HCT116 (cell line): ENCODE measurements at regions not wholly inside any gene's neighbourhood (a gene's known extent, or its start where the extent isn't known, plus 50 kb on each side); places are given as distances from the start of the nearest gene placed in this dataset.

Experiments
- ATAC-seq: fragments of 200-7000 bp; cut with Tn5 transposase; 2 replicates; pipeline ENCODE4 v1.9.1; 2020; ENCODE audit warnings: mild to moderate bottlenecking, moderate library complexity
- BruUV-seq: library from RNA; stranded (reverse); fragments of 400-500 nt; replicated peaks from 2 replicates; lab custom pipeline; 2021; lab: Mats Ljungman, UMichigan
- CTCF ChIA-PET: fragments of 300-600 bp; sonication (Branson Sonifier 250); formaldehyde crosslinking; loops from one replicate; lab custom pipeline; 2021; ENCODE audit warnings: antibody characterized with exemption; lab: Charles Lee
- POLR2A ChIA-PET: fragments of 300-600, 350-600 bp; sonication (Branson Sonifier 250); formaldehyde crosslinking; loops from one replicate; lab custom pipeline; 2021; ENCODE audit warnings: antibody characterized with exemption; lab: Charles Lee
- RAD21 ChIA-PET, 2 experiments: fragments of 300-600 bp; sonication (Branson Sonifier 250); formaldehyde crosslinking; loops; one replicate each; lab custom pipeline; 2023; ENCODE audit warnings: low total read pairs in 2 of 2; ENCODE audit not compliant: uncharacterized antibody in 2 of 2, unreplicated experiment in 2 of 2, low non-redundant PET in 1 of 2; lab: Charles Lee
- DNase-seq: peaks from one replicate; pipeline ENCODE4 v3.0.0-alpha.2; 2010; ENCODE audit warnings: low read depth, low spot score
- H2AFZ ChIP-seq: fragments of 200-600 bp; shearing (Covaris generic), sonication (generic); 2 replicates; pipeline ENCODE4 v1.6.1; 2017; ENCODE audit warnings: low read depth, mixed run types, mixed read lengths, antibody characterized with exemption, low read length; ENCODE audit not compliant: poor library complexity, severe bottlenecking
- H3K27ac ChIP-seq: 2 replicates; pipeline ENCODE4 v1.5.1; 2012; ENCODE audit warnings: low read depth, low read length
- H3K27me3 ChIP-seq: fragments of 200-600 bp; sonication (generic); 2 replicates; pipeline ENCODE4 v1.6.1; 2016; ENCODE audit warnings: mixed run types, low read length, mixed read lengths; ENCODE audit not compliant: insufficient read depth
- H3K36me3 ChIP-seq, 2 experiments: fragments of 200-500 bp in 1 of 2; fragments of 200-600 bp in 1 of 2; sonication (Bioruptor generic) in 1 of 2; sonication (generic) in 1 of 2; 2 replicates each; pipeline versions ENCODE4 v1.5.1 to v1.6.1; 2014 to 2016; ENCODE audit warnings: low read length in 2 of 2, inconsistent platforms in 1 of 2, mixed read lengths in 1 of 2, mixed run types in 1 of 2; ENCODE audit not compliant: insufficient read depth in 2 of 2, control insufficient read depth in 1 of 2
- H3K4me1 ChIP-seq, 2 experiments: fragments of 200-600 bp in 1 of 2; sonication (generic) in 1 of 2; 2 replicates each; pipeline versions ENCODE4 v1.5.1 to v1.6.1; 2012 to 2017; ENCODE audit warnings: low read length in 2 of 2, inconsistent platforms in 1 of 2, mild to moderate bottlenecking in 1 of 2, mixed read lengths in 1 of 2, mixed run types in 1 of 2, moderate library complexity in 1 of 2; ENCODE audit not compliant: insufficient read depth in 2 of 2, control insufficient read depth in 1 of 2
- H3K4me2 ChIP-seq: fragments of 200-600 bp; sonication (generic); 2 replicates; pipeline ENCODE4 v1.6.1; 2017; ENCODE audit warnings: mixed run types, low read length, mixed read lengths
- H3K4me3 ChIP-seq, 2 experiments: fragments of 200-600 bp in 1 of 2; sonication (generic) in 1 of 2; replicated peaks in 1 of 2; 2 replicates each; pipeline ENCODE4 v1.5.1; 2011 to 2016; ENCODE audit warnings: low read length in 2 of 2, control low read depth in 1 of 2, low read depth in 1 of 2, mild to moderate bottlenecking in 1 of 2, mixed read lengths in 1 of 2, mixed run types in 1 of 2
- H3K79me2 ChIP-seq: fragments of 200-600 bp; sonication (generic); 2 replicates; pipeline ENCODE4 v1.6.1; 2017; ENCODE audit warnings: mild to moderate bottlenecking, mixed run types, low read length, moderate library complexity, mixed read lengths; ENCODE audit not compliant: insufficient read depth
- H3K9ac ChIP-seq: fragments of 200-600 bp; sonication (generic); 2 replicates; pipeline ENCODE4 v1.6.1; 2016; ENCODE audit warnings: low read length, mixed read lengths
- H3K9me2 ChIP-seq: fragments of 200-600 bp; sonication (generic), shearing (Covaris generic); 2 replicates; pipeline ENCODE4 v1.6.1; 2017; ENCODE audit warnings: mixed run types, mild to moderate bottlenecking, moderate library complexity; ENCODE audit not compliant: insufficient read depth
- H3K9me3 ChIP-seq, 2 experiments: fragments of 200-500 bp in 1 of 2; fragments of 200-600 bp in 1 of 2; sonication (Bioruptor generic) in 1 of 2; sonication (generic) in 1 of 2; 2 replicates each; pipeline ENCODE4 v1.6.1; 2014 to 2017; ENCODE audit warnings: low read length in 2 of 2, mixed read lengths in 2 of 2, inconsistent platforms in 1 of 2, low read depth in 1 of 2, mild to moderate bottlenecking in 1 of 2, mixed run types in 1 of 2, moderate library complexity in 1 of 2; ENCODE audit not compliant: control insufficient read depth in 1 of 2, insufficient read depth in 1 of 2
- H4K20me1 ChIP-seq: fragments of 200-600 bp; sonication (generic), shearing (Covaris generic); 2 replicates; pipeline ENCODE4 v1.6.1; 2017; ENCODE audit warnings: mixed run types, mild to moderate bottlenecking, moderate library complexity; ENCODE audit not compliant: insufficient read depth
- ATF3 ChIP-seq: IDR thresholded peaks from 2 replicates; pipeline ENCODE4 v1.6.1; 2012
- CEBPB ChIP-seq: IDR thresholded peaks from 2 replicates; pipeline ENCODE4 v1.6.1; 2012; ENCODE audit warnings: low read depth
- EGR1 ChIP-seq: IDR thresholded peaks from 2 replicates; pipeline ENCODE4 v1.6.1; 2012; ENCODE audit warnings: low read depth
- EZH2 ChIP-seq: fragments of 200-600 bp; sonication (generic); IDR thresholded peaks from 2 replicates; pipeline ENCODE4 v1.6.1; 2017; ENCODE audit warnings: antibody characterized with exemption, mixed run types
- EZH2phosphoT487 ChIP-seq: fragments of 200-600 bp; IDR thresholded peaks from 2 replicates; pipeline ENCODE4 v1.6.1; 2018; ENCODE audit warnings: antibody characterized with exemption, borderline replicate concordance
- FOSL1 ChIP-seq: IDR thresholded peaks from 2 replicates; pipeline ENCODE4 v1.6.1; 2012; ENCODE audit warnings: low read depth
- JUND ChIP-seq: IDR thresholded peaks from 2 replicates; pipeline ENCODE4 v1.6.1; 2012
- POLR2A ChIP-seq: IDR thresholded peaks from 2 replicates; pipeline ENCODE4 v1.7.0; 2011; ENCODE audit warnings: borderline replicate concordance; ENCODE audit not compliant: insufficient read depth, insufficient read length; ENCODE audit errors: extremely low read depth
- POLR2AphosphoS5 ChIP-seq: IDR thresholded peaks from 2 replicates; pipeline ENCODE4 v1.6.1; 2011; ENCODE audit warnings: mild to moderate bottlenecking, low read depth, low read length, moderate library complexity
- RAD21 ChIP-seq: IDR thresholded peaks from 2 replicates; pipeline ENCODE4 v1.6.1; 2012; ENCODE audit warnings: low read depth, mild to moderate bottlenecking
- SIN3A ChIP-seq: IDR thresholded peaks from 2 replicates; pipeline ENCODE4 v1.6.1; 2012; ENCODE audit warnings: low read depth
- SP1 ChIP-seq: IDR thresholded peaks from 2 replicates; pipeline ENCODE4 v1.6.1; 2012; ENCODE audit warnings: low read depth
- TCF7L2 ChIP-seq: IDR thresholded peaks from 2 replicates; pipeline ENCODE4 v1.7.0; 2011; ENCODE audit warnings: borderline replicate concordance, inconsistent platforms; ENCODE audit not compliant: insufficient read depth, insufficient read length; ENCODE audit errors: extremely low read depth
- YY1 ChIP-seq: IDR thresholded peaks from 2 replicates; pipeline ENCODE4 v1.6.1; 2011; ENCODE audit warnings: low read length, low read depth, moderate library complexity, mild to moderate bottlenecking; ENCODE audit not compliant: insufficient replicate concordance; ENCODE audit errors: extremely low read depth
- ZBTB33 ChIP-seq: IDR thresholded peaks from 2 replicates; pipeline ENCODE4 v1.6.1; 2011; ENCODE audit warnings: mild to moderate bottlenecking, low read length, moderate library complexity; ENCODE audit not compliant: insufficient replicate concordance; ENCODE audit errors: extremely low read depth
- ZNF274 ChIP-seq: fragments of 200-500 bp; sonication (Bioruptor generic); IDR thresholded peaks from 2 replicates; pipeline ENCODE4 v1.6.1; 2014; ENCODE audit warnings: mild to moderate bottlenecking, low read depth, low read length, inconsistent platforms
- intact Hi-C: fragments of 100-400 bp; cut with micrococcal nuclease; formaldehyde crosslinking; loops from 2 replicates; pipeline ENCODE4 v1.10.0; 2022
- TF ChIP-seq, protein P1 (sequence below), 3 experiments: fragments of 200-600 bp in 1 of 3; sonication (generic) in 1 of 3; IDR thresholded peaks in 2 of 3; conservative IDR thresholded peaks in 1 of 3; 2 replicates each; pipeline ENCODE4 v1.5.1; 2012 to 2017; ENCODE audit warnings: low read depth in 2 of 3, low read length in 2 of 3, antibody characterized with exemption in 1 of 3, borderline replicate concordance in 1 of 3, control low read depth in 1 of 3, mild to moderate bottlenecking in 1 of 3, mixed read lengths in 1 of 3, mixed run types in 1 of 3, moderate library complexity in 1 of 3; ENCODE audit not compliant: insufficient read depth in 1 of 3

- no TSS peak for BruUV-seq
- no peak for ATAC-seq
- H3K4me2 ChIP-seq, result no peak overlapping the region
These were observed 128.7 kb downstream of the C5orf15 start for GRCh38 chr5:133839721-133840120.

More at GRCh38 chr5:133839721-133840120, 128.7 kb downstream of the C5orf15 start:
- H2AFZ ChIP-seq, result no peak overlapping the region
- DNase-seq, result no peak
- TF ChIP-seq EZH2phosphoT487 (no peak), CEBPB (no peak), JUND (no peak), YY1 (no peak), TCF7L2 (no peak), POLR2AphosphoS5 (no peak), ATF3 (no peak), RAD21 (no peak), EGR1 (no peak), EZH2 (no peak), ZNF274 (no peak), ZBTB33 (no peak), SP1 (no peak), POLR2A (no peak), SIN3A (no peak), FOSL1 (no peak)
- TF ChIP-seq, protein P1, sequence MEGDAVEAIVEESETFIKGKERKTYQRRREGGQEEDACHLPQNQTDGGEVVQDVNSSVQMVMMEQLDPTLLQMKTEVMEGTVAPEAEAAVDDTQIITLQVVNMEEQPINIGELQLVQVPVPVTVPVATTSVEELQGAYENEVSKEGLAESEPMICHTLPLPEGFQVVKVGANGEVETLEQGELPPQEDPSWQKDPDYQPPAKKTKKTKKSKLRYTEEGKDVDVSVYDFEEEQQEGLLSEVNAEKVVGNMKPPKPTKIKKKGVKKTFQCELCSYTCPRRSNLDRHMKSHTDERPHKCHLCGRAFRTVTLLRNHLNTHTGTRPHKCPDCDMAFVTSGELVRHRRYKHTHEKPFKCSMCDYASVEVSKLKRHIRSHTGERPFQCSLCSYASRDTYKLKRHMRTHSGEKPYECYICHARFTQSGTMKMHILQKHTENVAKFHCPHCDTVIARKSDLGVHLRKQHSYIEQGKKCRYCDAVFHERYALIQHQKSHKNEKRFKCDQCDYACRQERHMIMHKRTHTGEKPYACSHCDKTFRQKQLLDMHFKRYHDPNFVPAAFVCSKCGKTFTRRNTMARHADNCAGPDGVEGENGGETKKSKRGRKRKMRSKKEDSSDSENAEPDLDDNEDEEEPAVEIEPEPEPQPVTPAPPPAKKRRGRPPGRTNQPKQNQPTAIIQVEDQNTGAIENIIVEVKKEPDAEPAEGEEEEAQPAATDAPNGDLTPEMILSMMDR (IDR thresholded peaks at IDR 0.05 in 2 of 3, conservative IDR thresholded peaks at IDR 0.05 in 1 of 3; ENCODE audit: borderline replicate concordance in 1 of 3, insufficient read depth in 1 of 3, low read depth in 2 of 3, low read length in 2 of 3), result no peak
- no peaks in the 10 kb centered on the region for H4K20me1 ChIP-seq
- H3K27me3 ChIP-seq, result peaks cover 61% of the 10 kb centered on the region
- H3K9ac ChIP-seq, result no peak overlapping the region
- H3K9me3 ChIP-seq, result no peaks in the 10 kb centered on the region
- H3K36me3 ChIP-seq, result no peaks in the 10 kb centered on the region
- no peak overlapping the region for H3K27ac ChIP-seq
- ChIA-PET CTCF (no interaction called here), POLR2A (no interaction called here), RAD21 (no interaction called here)
- H3K4me3 ChIP-seq, result no peak overlapping the region
- no peaks in the 10 kb centered on the region for H3K79me2 ChIP-seq
- H3K4me1 ChIP-seq, result no peaks in the 10 kb centered on the region
- H3K9me2 ChIP-seq, result no peaks in the 10 kb centered on the region
- intact Hi-C loops, result no loop called here
